ENCODE measurements at regions not wholly inside any gene's neighbourhood (a gene's known extent, or its start where the extent isn't known, plus 50 kb on each side); places are given as distances from the start of the nearest gene placed in this dataset.

GRCh38 chr4:54400802-54401201 lies 171.7 kb downstream of the PDGFRA start:
- no peaks in the 10 kb centered on the region for H3K36me3 ChIP-seq (ENCODE audit: control insufficient read depth in 4 of 4, insufficient read depth in 3 of 4, low read depth in 1 of 4, low read length in 3 of 4)
- H3K4me1 ChIP-seq (ENCODE audit: control insufficient read depth in 4 of 4, insufficient read depth in 4 of 4, low read length in 3 of 4), result no peaks in the 10 kb centered on the region
- no peak for TF ChIP-seq NR2F2 (IDR thresholded peaks at IDR 0.05)
- no peak for TF ChIP-seq HNF4G (IDR thresholded peaks at IDR 0.05)
- TF ChIP-seq REST (IDR thresholded peaks at IDR 0.05), result no peak
- H3K27ac ChIP-seq (ENCODE audit: low read depth in 1 of 2, low read length in 2 of 2), result no peak overlapping the region
- H3K9ac ChIP-seq (ENCODE audit: low read depth in 1 of 2, low read length in 2 of 2), result no peak overlapping the region
- DNase-seq (ENCODE audit: low spot score), result no peak
- no peaks in the 10 kb centered on the region for H3K27me3 ChIP-seq (ENCODE audit: control insufficient read depth in 4 of 4, insufficient read depth in 4 of 4, low read length in 3 of 4)
- no peaks in the 10 kb centered on the region for H3K9me3 ChIP-seq (ENCODE audit: control insufficient read depth in 4 of 4, low read length in 3 of 4)
- no peak overlapping the region for H3K4me3 ChIP-seq (ENCODE audit: low read depth in 1 of 3, low read length in 3 of 3)
- WGBS, result 68% methylated on average over 3 of the region's 3 CpGs

GRCh38 chr4:54402880-54403480 lies 173.9 kb downstream of the PDGFRA start:
- no peaks in the 10 kb centered on the region for H3K27me3 ChIP-seq (ENCODE audit: control insufficient read depth in 4 of 4, insufficient read depth in 4 of 4, low read length in 3 of 4)
- no peak overlapping the region for H3K27ac ChIP-seq (ENCODE audit: low read depth in 1 of 2, low read length in 2 of 2)
- no peak overlapping the region for H3K9ac ChIP-seq (ENCODE audit: low read depth in 1 of 2, low read length in 2 of 2)
- no peaks in the 10 kb centered on the region for H3K4me1 ChIP-seq (ENCODE audit: control insufficient read depth in 4 of 4, insufficient read depth in 4 of 4, low read length in 3 of 4)
- DNase-seq (ENCODE audit: low spot score), result no peak
- 72% methylated on average over 15 of the region's 15 CpGs for WGBS
- TF ChIP-seq JUND (IDR thresholded peaks at IDR 0.05), result no peak
- TF ChIP-seq FOXA2 (IDR thresholded peaks at IDR 0.05), result no peak
- TF ChIP-seq HNF4A (conservative IDR thresholded peaks at IDR 0.05), result no peak
- no peak for TF ChIP-seq RAD21 (IDR thresholded peaks at IDR 0.05)
- no peak for TF ChIP-seq MAX (IDR thresholded peaks at IDR 0.05)
- no peak for TF ChIP-seq SP1 (IDR thresholded peaks at IDR 0.05)
- TF ChIP-seq REST (IDR thresholded peaks at IDR 0.05), result no peak
- no peak for TF ChIP-seq HNF4G (IDR thresholded peaks at IDR 0.05)
- TF ChIP-seq FOXA1 (IDR thresholded peaks at IDR 0.05), result no peak
- TF ChIP-seq YY1 (IDR thresholded peaks at IDR 0.05), result no peak
- no peak for TF ChIP-seq EGR1 (IDR thresholded peaks at IDR 0.05; ENCODE audit: low read depth in 2 of 2)
- TF ChIP-seq GABPA (IDR thresholded peaks at IDR 0.05 in 1 of 2, conservative IDR thresholded peaks at IDR 0.05 in 1 of 2), result no peak
- no peak for TF ChIP-seq TAF1 (conservative IDR thresholded peaks at IDR 0.05)
- TF ChIP-seq ZBTB33 (IDR thresholded peaks at IDR 0.05), result no peak
- no peak for TF ChIP-seq NR2F2 (IDR thresholded peaks at IDR 0.05)
- TF ChIP-seq ATF3 (IDR thresholded peaks at IDR 0.05), result no peak
- no peak for TF ChIP-seq CTCF (IDR thresholded peaks at IDR 0.05; ENCODE audit: low read depth, low read length, missing input control)
- no peaks in the 10 kb centered on the region for H3K9me3 ChIP-seq (ENCODE audit: control insufficient read depth in 4 of 4, low read length in 3 of 4)
- no peak overlapping the region for H3K4me3 ChIP-seq (ENCODE audit: low read depth in 1 of 3, low read length in 3 of 3)
- no peaks in the 10 kb centered on the region for H3K36me3 ChIP-seq (ENCODE audit: control insufficient read depth in 4 of 4, insufficient read depth in 3 of 4, low read depth in 1 of 4, low read length in 3 of 4)
